Fibroblast of pulmonary artery (primary cell): ENCODE measurements at regions not wholly inside any gene's neighbourhood (a gene's known extent, or its start where the extent isn't known, plus 50 kb on each side); places are given as distances from the start of the nearest gene placed in this dataset.

Experiments used
- DNase-seq: peaks from one replicate; pipeline ENCODE4 v3.0.0-alpha.2; 2010; ENCODE audit warnings: low read depth
- H3K4me3 ChIP-seq: replicated peaks from 2 replicates; pipeline ENCODE4 v1.5.1; 2011; ENCODE audit warnings: low read depth, mild to moderate bottlenecking, control low read depth, low read length, moderate library complexity
- TF ChIP-seq, protein P1 (sequence below): IDR thresholded peaks from 2 replicates; pipeline ENCODE4 v1.5.1; 2011; ENCODE audit warnings: mild to moderate bottlenecking, control low read depth, low read length, inconsistent platforms; ENCODE audit errors: missing control alignments

DNA sequence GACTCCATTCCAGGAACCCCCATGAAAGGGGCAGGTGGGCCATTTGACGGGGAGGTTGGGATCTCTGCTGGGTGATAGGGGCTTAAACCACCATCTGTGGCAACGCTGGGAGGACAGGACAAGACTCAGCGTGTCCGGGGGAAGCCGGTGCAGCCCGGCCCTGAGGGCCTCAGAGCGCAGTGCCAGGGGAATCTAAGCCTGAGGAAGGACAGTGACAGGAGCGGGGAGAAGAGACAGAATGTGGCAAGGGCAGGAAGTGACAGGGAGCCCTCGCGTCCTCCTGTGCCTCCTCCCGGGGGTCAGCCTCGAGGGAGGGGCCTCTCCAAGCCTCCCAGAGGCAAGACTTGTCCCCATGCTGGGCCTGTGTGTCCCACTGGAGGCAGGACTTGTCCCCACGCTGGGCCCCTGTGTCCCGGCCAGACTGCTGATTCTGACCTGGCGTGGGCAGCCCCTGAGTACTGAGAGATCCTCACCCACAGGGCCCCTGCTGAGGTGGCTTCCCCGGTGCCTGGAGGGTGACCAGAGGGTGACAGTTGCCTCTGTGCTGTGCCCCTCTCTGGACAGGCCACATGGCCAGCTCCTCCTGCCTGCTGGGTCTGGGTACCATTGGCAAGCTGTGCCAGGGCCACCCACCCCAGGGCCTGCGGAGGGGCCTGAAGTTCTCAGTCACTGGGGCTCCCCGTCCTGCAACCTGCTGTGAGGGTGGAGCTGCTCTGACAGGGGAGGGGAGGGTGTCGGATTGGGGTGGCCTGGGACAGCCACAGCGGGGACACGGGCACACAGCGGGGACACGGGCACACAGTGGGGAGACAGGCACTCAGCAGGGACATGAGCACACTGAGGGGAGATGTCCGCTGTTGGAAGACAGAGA is 676.2 kb downstream of the BRD1 start:
- DNase-seq, result no peak
- TF ChIP-seq, protein P1, sequence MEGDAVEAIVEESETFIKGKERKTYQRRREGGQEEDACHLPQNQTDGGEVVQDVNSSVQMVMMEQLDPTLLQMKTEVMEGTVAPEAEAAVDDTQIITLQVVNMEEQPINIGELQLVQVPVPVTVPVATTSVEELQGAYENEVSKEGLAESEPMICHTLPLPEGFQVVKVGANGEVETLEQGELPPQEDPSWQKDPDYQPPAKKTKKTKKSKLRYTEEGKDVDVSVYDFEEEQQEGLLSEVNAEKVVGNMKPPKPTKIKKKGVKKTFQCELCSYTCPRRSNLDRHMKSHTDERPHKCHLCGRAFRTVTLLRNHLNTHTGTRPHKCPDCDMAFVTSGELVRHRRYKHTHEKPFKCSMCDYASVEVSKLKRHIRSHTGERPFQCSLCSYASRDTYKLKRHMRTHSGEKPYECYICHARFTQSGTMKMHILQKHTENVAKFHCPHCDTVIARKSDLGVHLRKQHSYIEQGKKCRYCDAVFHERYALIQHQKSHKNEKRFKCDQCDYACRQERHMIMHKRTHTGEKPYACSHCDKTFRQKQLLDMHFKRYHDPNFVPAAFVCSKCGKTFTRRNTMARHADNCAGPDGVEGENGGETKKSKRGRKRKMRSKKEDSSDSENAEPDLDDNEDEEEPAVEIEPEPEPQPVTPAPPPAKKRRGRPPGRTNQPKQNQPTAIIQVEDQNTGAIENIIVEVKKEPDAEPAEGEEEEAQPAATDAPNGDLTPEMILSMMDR, result no peak
- H3K4me3 ChIP-seq, result no peak overlapping the region

DNA sequence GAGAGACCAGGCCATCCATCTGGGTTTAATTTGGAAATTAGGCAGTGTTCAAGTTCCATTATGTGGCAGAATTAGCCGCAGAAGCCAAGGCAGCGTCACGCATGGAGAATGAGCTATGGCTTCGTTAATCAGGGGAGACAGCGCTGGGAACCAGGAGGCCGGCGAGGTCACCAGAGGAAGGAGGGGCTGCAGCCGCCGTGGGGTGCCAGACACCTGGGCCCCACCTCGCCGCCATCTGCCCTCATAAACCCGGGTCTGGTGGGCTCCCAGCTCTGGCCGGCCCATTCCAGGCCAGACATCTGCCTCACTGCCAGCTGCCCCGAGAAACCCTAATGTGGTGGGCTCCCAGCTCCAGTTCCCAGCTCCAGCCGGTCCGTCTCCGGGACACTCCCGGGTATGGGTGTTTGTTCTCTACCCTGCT is 676.9 kb downstream of the BRD1 start:
- TF ChIP-seq, protein P1, result no peak
- H3K4me3 ChIP-seq, result no peak overlapping the region
- DNase-seq, result no peak

DNA sequence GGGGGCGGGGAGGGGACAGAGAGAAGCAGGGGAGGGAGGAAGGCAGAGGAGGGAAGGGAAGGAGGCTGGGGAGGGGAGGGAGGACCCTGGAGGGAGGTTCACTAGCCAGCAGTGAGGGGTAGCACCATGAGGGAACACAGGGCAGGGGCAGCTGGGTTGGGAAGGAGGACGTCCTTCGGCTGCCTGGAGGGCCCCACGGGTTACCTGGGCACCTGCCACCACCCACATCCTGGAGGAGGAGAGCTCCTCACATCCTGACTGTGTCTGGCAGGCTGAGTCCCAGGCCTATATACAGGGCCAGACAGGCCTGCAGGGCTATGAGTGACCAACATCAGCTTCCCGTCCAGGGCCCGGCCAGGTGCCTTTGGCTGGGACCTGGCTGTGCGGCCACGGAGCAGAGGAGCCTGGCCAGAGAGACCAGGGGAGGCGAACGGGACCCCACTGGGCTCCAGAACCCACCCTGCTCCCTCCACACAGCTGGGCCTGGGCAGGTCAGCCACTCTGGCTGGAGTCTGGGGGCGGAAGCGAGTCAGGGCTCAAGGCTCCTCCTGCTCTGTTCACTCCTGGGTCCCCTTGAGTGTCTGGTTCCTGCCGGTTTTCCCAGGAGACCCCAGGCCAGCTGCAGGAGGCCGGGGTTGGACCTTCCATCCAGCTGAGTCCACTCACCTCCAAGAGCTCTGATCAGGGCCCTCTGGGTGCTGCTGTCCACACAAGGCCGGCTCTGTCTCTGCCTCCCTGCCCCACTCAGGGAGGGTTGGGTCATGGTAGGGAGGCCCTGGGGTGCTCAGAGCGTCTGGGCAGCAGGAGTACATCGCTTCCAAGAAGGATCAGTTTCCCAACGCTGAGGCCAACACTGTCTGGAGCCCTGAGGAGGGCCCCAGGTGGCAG is 677.7 kb downstream of the BRD1 start:
- H3K4me3 ChIP-seq, result no peak overlapping the region
- TF ChIP-seq, protein P1, result no peak
- no peak for DNase-seq

DNA sequence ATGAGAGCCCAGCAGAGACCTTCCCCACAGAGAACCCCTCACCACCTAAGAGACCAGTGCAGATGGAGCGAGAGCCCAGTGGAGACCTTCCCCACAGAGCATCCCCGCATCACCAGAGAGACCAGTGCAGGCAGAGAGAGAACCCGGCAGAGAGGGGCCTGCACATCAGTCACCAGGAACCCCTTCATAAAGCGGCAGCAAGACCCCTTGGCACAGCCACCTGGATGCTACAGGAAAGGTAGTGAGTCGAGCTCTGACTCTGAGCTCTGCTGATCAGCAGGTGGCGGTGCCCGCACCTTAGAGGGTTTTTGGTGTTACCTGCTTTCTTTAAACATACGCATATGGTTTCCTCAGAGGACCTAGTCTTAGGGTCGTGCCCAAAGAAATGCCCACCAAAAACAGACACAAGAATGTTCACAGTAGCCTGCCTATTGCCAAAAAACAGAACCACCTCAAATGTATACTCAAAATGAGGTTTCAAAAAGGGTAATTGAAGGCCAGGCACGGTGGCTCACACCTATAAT is 678.7 kb downstream of the BRD1 start:
- no peak for DNase-seq
- TF ChIP-seq, protein P1, result no peak
- no peak overlapping the region for H3K4me3 ChIP-seq

DNA sequence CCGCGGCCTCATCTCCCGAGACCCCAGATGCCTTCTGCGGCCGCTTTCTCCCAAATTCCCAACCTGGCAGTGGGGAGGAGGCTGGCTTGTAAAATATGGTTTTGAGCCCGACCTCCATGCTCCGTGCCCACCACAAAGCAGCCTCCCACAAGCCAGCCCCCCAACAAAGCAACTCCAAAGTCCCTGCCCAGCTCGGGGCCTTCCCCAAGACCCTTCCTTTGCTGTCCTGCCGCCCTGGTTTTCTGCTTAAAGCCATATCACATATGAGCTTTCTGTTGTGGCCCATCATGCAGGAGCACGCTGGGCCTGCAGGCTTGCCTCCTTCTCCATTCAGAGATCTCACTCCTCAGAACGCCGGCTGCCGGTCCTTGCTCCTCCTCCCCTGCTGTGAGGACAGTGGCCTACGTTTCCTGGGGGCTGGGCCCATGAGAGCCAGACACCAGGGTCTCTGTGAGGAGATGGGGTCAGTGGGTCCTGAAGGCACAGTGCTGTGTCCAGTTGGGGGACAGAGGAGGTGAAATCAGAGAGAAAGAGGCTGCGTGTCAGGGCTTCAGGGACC is 680.0 kb downstream of the BRD1 start:
- TF ChIP-seq, protein P1, result no peak
- no peak for DNase-seq
- H3K4me3 ChIP-seq, result no peak overlapping the region

DNA sequence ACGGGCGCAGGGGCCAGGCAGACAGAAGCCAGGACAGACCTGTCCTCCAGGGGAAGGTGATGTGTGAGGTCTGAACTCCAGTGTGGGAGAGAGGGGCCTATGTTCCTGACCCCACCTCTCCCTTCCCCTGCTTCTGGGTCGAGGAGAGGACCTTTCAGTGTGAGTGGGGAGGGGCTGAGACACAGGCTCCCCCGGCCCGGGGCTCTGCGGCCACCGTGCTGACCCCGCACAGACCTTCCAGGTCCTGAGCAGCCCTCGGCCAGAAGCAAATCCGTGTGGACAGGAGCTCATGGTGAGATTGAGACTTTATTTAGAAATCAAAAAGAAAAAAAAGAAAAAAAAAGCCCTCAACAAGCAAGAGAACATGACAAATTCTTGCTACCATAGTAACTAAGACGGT is 680.5 kb downstream of the BRD1 start:
- TF ChIP-seq, protein P1, result no peak
- DNase-seq, result no peak
- no peak overlapping the region for H3K4me3 ChIP-seq
